K562 (cell line): ENCODE measurements at regions not wholly inside any gene's neighbourhood (a gene's known extent, or its start where the extent isn't known, plus 50 kb on each side); places are given as distances from the start of the nearest gene placed in this dataset.
"Not testable (repeated sequence)": the region's sequence is repeated elsewhere in the genome, so short reads cannot be mapped to it uniquely, and the experiment has no call there.

Source experiments
- ATAC-seq: fragments of 200-7000 bp; cut with Tn5 transposase; 3 replicates; pipeline ENCODE4 v1.9.1; 2020; ENCODE audit warnings: moderate library complexity
- BruUV-seq: library from RNA; stranded (reverse); fragments of 400-500 nt; replicated peaks from 2 replicates; lab custom pipeline; 2021; lab: Mats Ljungman, UMichigan
- CTCF ChIA-PET: fragments of 300-600 bp; formaldehyde crosslinking; extraction: SDS; loops from one replicate; lab custom pipeline; 2021; ENCODE audit warnings: low intra/inter-chr PET ratio; lab: Yijun Ruan, JAX
- POLR2A ChIA-PET: fragments of 300-600, 350-650 bp; sonication (Branson Sonifier 250); formaldehyde crosslinking; extraction: SDS; loops from one replicate; lab custom pipeline; 2021; ENCODE audit warnings: antibody characterized with exemption, inconsistent platforms; lab: Yijun Ruan, JAX
- DNase-seq, 4 experiments: peaks; one replicate each; pipeline versions ENCODE4 v3.0.0 to v3.0.0-alpha.2; 2011 to 2018; ENCODE audit warnings: low spot score in 3 of 4, mixed read lengths in 3 of 4; ENCODE audit errors: extremely low read depth in 1 of 4
- FAIRE-seq: peaks from 2 replicates; lab custom pipeline; 2011; peaks lifted over from hg19 to GRCh38; lab: Jason Lieb, UNC
- H2AFZ ChIP-seq: 2 replicates; pipeline ENCODE4 v1.6.0; 2011; ENCODE audit warnings: low read depth, low read length, control low read depth, inconsistent platforms
- H3K27ac ChIP-seq: fragments of 200-600 bp; 3 replicates; pipeline ENCODE4 v1.8.0; 2011; ENCODE audit warnings: low read depth, mild to moderate bottlenecking, control low read depth, inconsistent platforms, low read length, moderate library complexity, mixed read lengths; ENCODE audit errors: extremely low read depth
- H3K27me3 ChIP-seq, 2 experiments: fragments of 300-600 bp in 1 of 2; 2 replicates in 1 of 2; 3 replicates in 1 of 2; pipeline versions ENCODE4 v1.6.0 to v1.8.0; 2011; ENCODE audit warnings: inconsistent platforms in 2 of 2, low read length in 2 of 2, mild to moderate bottlenecking in 1 of 2, mixed read lengths in 1 of 2, moderate library complexity in 1 of 2; ENCODE audit not compliant: control insufficient read depth in 2 of 2, insufficient read depth in 2 of 2
- H3K36me3 ChIP-seq: fragments of 300-600 bp; 3 replicates; pipeline ENCODE4 v1.8.0; 2011; ENCODE audit warnings: mild to moderate bottlenecking, low read length, inconsistent platforms; ENCODE audit not compliant: control insufficient read depth, insufficient read depth
- H3K4me1 ChIP-seq, 2 experiments: fragments of 200-600 bp in 1 of 2; replicated peaks in 1 of 2; 2 replicates in 1 of 2; 3 replicates in 1 of 2; pipeline versions ENCODE4 v1.5.1 to v1.8.0; 2011; ENCODE audit warnings: inconsistent platforms in 2 of 2, low read length in 2 of 2, mild to moderate bottlenecking in 1 of 2, mixed read lengths in 1 of 2, moderate library complexity in 1 of 2; ENCODE audit not compliant: control insufficient read depth in 2 of 2, insufficient read depth in 2 of 2
- H3K4me2 ChIP-seq: 2 replicates; pipeline ENCODE4 v1.6.1; 2011; ENCODE audit warnings: low read length, control low read depth, inconsistent platforms, mixed read lengths; ENCODE audit not compliant: insufficient read depth
- H3K4me3 ChIP-seq: fragments of 200-600 bp; sonication (generic), shearing (Covaris generic); 2 replicates; pipeline ENCODE4 v1.5.1; 2016; ENCODE audit warnings: control low read depth, inconsistent platforms
- H3K79me2 ChIP-seq: fragments of 200-600 bp; 3 replicates; pipeline ENCODE4 v1.8.0; 2011; ENCODE audit warnings: low read length, inconsistent platforms; ENCODE audit not compliant: control insufficient read depth, insufficient read depth
- H3K9ac ChIP-seq, 2 experiments: 2 replicates each; pipeline versions ENCODE4 v1.6.0 to v1.6.1; 2011; ENCODE audit warnings: low read depth in 2 of 2, low read length in 2 of 2, control low read depth in 1 of 2, inconsistent platforms in 1 of 2, mild to moderate bottlenecking in 1 of 2, mixed read lengths in 1 of 2; ENCODE audit not compliant: insufficient read depth in 1 of 2
- H3K9me1 ChIP-seq: one replicate; pipeline ENCODE4 v1.6.0; 2011; ENCODE audit warnings: inconsistent platforms, mild to moderate bottlenecking, low read length, moderate library complexity; ENCODE audit not compliant: control insufficient read depth, insufficient read depth
- H3K9me3 ChIP-seq: replicated peaks from 2 replicates; pipeline ENCODE4 v1.5.1; 2011; ENCODE audit warnings: low read depth, low read length, inconsistent platforms; ENCODE audit not compliant: control insufficient read depth, insufficient read depth
- H4K20me1 ChIP-seq: replicated peaks from 2 replicates; pipeline ENCODE4 v1.6.1; 2011; ENCODE audit warnings: low read length, inconsistent platforms, mixed read lengths; ENCODE audit not compliant: control insufficient read depth, insufficient read depth
- MECOM ChIP-seq: fragments of 250-450 bp; sonication (Bioruptor Pico); IDR thresholded peaks from 2 replicates; pipeline ENCODE4 v1.8.0; 2022; ENCODE audit warnings: inconsistent platforms
- NFIC ChIP-seq: fragments of 450-650 bp; IDR thresholded peaks from 2 replicates; pipeline ENCODE4 v1.6.1; 2017; ENCODE audit warnings: mild to moderate bottlenecking, inconsistent platforms
- WGBS: fragments of 100-300 bp; shearing (Covaris generic); methylation state at CpG from one replicate; pipeline ENCODE4 v1.1.6; 2016; ENCODE audit warnings: low coverage, mixed read lengths; ENCODE audit not compliant: insufficient coverage; ENCODE audit errors: missing lambda C conversion rate; 5-methylcytosine and 5-hydroxymethylcytosine counted together
- in situ Hi-C: fragments of 300-500 bp; cut with MboI; formaldehyde crosslinking; loops from 4 replicates; pipeline ENCODE4 v1.15.0; 2018; ENCODE audit warnings: inconsistent platforms, mixed read lengths
- intact Hi-C: fragments of 100-400 bp; cut with micrococcal nuclease; formaldehyde crosslinking; loops from 2 replicates; pipeline ENCODE4 v1.14.2; 2022
- TF ChIP-seq, protein P1 (sequence below), 3 experiments: IDR thresholded peaks in 2 of 3; conservative IDR thresholded peaks in 1 of 3; 2 replicates each; pipeline ENCODE4 v1.5.1; 2011 to 2012; ENCODE audit warnings: low read length in 3 of 3, mild to moderate bottlenecking in 3 of 3, control low read depth in 2 of 3, improper control_type of control experiment in 1 of 3, inconsistent platforms in 1 of 3, low read depth in 1 of 3, mixed read lengths in 1 of 3, moderate library complexity in 1 of 3; ENCODE audit not compliant: insufficient read depth in 2 of 3

DNA sequence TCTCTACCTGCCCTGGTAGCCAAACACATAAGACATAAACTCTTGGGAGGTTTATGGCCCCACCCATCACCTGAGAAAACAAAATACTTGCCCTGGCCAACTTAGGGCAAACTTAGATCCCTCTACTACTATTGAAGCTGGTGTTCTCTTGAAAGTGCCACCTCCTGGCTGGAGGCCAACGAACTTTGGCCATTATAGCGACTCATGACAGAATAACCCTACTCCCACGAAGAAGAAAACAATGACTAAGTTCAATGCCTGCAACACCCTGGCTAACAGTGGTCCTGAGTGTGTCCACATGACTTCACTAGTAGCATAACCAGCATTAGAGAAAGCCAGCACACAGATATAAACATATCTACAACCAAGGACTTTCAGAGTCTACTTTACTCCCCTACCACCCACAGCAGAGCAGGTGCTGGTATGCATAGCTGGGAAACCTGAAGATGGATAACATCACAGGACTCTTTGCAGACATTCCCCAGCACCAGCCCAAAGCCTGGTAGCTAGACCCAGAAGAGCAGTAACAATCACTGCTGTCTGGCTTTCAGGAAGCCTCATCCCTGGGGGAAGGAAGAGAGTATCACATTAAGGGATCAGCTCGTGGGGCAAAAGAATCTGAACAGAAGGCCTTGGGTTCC is 81.0 kb downstream of the SLC30A10 start:
- 2% methylated on average over 4 of the region's 4 CpGs for WGBS
- H3K4me2 ChIP-seq = no peak overlapping the region
- H3K79me2 ChIP-seq = no peaks in the 10 kb centered on the region
- TF ChIP-seq MECOM = no peak
- peak; percentile 83 for TF ChIP-seq NFIC
- TF ChIP-seq, all 486 proteins: peak for 1
- intact Hi-C loops = no loop called here
- CTCF ChIA-PET = no interaction called here
- Histone ChIP-seq H3K9me1 (no peaks in the 10 kb centered on the region), H2AFZ (no peak overlapping the region), H3K4me1 (no peaks in the 10 kb centered on the region; a peak in 1 of 5 replicates), H3K27me3 (no peaks in the 10 kb centered on the region), H3K27ac (no peak overlapping the region), H3K9me3 (0 out of 2 replicates have a peak, but pooled peaks cover 1% of the 10 kb centered on the region), H3K36me3 (no peaks in the 10 kb centered on the region), H3K9ac (no peak overlapping the region), H4K20me1 (no peaks in the 10 kb centered on the region), H3K4me3 (no peak overlapping the region)
- FAIRE-seq (no peak), DNase-seq (peak in 2 of 4 experiments; percentile 5 to 32), ATAC-seq (peak; percentile 42)
- BruUV-seq = no TSS peak
- in situ Hi-C loops = no loop called here
- POLR2A ChIA-PET = interaction anchor here (1.1 to 1.7 kb wide), 3 partner anchors 9 to 13 kb away, joined by 3 to 4 read pairs (median 3); no protein-coding TSS in a partner anchor

DNA sequence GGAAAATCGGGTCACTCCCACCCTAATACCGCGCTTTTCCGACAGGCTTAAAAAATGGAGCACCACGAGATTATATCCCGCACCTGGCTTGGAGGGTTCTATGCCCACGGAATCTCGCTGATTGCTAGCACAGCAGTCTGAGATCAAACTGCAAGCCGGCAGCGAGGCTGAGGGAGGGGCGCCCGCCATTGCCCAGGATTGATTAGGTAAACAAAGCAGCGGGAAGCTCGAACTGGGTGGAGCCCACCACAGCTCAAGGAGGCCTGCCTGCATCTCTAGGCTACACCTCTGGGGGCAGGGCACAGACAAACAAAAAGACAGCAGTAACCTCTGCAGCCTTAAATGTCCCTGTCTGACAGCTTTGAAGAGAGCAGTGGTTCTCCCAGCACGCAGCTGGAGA is 88.8 kb downstream of the SLC30A10 start:
- ATAC-seq = not testable (repeated sequence)
- intact Hi-C loops (loop anchor here (5.0 to 10.0 kb wide), 7 partner anchors 128 to 515 kb away; partner anchors contain the start of gene BPNT1), in situ Hi-C loops (loop anchor here (10.0 kb wide), 1 partner anchor 935 kb away; no protein-coding TSS in a partner anchor)

More for the DNA sequence above, 88.8 kb downstream of the SLC30A10 start:
- H3K4me3 ChIP-seq, FAIRE-seq, POLR2A ChIA-PET, H4K20me1 ChIP-seq, H3K27ac ChIP-seq, H3K36me3 ChIP-seq, H3K79me2 ChIP-seq, H3K9me1 ChIP-seq, BruUV-seq, H3K4me1 ChIP-seq, H3K9ac ChIP-seq, H3K9me3 ChIP-seq: not testable (repeated sequence)
- TF ChIP-seq, protein P1, sequence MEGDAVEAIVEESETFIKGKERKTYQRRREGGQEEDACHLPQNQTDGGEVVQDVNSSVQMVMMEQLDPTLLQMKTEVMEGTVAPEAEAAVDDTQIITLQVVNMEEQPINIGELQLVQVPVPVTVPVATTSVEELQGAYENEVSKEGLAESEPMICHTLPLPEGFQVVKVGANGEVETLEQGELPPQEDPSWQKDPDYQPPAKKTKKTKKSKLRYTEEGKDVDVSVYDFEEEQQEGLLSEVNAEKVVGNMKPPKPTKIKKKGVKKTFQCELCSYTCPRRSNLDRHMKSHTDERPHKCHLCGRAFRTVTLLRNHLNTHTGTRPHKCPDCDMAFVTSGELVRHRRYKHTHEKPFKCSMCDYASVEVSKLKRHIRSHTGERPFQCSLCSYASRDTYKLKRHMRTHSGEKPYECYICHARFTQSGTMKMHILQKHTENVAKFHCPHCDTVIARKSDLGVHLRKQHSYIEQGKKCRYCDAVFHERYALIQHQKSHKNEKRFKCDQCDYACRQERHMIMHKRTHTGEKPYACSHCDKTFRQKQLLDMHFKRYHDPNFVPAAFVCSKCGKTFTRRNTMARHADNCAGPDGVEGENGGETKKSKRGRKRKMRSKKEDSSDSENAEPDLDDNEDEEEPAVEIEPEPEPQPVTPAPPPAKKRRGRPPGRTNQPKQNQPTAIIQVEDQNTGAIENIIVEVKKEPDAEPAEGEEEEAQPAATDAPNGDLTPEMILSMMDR (IDR thresholded peaks at IDR 0.05 in 2 of 3, conservative IDR thresholded peaks at IDR 0.05 in 1 of 3; ENCODE audit: insufficient read depth in 2 of 3, low read depth in 1 of 3, low read length in 3 of 3) = peak in 2 of 3 experiments; percentile 3 to 33; a peak in 1 of 6 replicates
- 25% methylated on average over 14 of the region's 15 CpGs for WGBS
- Histone ChIP-seq H2AFZ (peak overlapping the region; percentile 72), H3K4me2 (peak overlapping the region; percentile 34), H3K27me3 (peaks cover 10 to 11% of the 10 kb centered on the region in 2 experiments; a peak in 4 of 5 replicates)
- CTCF ChIA-PET = interaction anchor here (0.6 kb wide), 1 partner anchor 927 kb away, joined by 3 read pairs; no protein-coding TSS in a partner anchor
- peak in 1 of 4 experiments; percentile 50 for DNase-seq
